ENCODE measurements at regions not wholly inside any gene's neighbourhood (a gene's known extent, or its start where the extent isn't known, plus 50 kb on each side); places are given as distances from the start of the nearest gene placed in this dataset.
A peak's percentile ranks its signal among the peaks of the same experiment; 100 is the strongest.
"Not testable (repeated sequence)": the region's sequence is repeated elsewhere in the genome, so short reads cannot be mapped to it uniquely, and the experiment has no call there.

DNA sequence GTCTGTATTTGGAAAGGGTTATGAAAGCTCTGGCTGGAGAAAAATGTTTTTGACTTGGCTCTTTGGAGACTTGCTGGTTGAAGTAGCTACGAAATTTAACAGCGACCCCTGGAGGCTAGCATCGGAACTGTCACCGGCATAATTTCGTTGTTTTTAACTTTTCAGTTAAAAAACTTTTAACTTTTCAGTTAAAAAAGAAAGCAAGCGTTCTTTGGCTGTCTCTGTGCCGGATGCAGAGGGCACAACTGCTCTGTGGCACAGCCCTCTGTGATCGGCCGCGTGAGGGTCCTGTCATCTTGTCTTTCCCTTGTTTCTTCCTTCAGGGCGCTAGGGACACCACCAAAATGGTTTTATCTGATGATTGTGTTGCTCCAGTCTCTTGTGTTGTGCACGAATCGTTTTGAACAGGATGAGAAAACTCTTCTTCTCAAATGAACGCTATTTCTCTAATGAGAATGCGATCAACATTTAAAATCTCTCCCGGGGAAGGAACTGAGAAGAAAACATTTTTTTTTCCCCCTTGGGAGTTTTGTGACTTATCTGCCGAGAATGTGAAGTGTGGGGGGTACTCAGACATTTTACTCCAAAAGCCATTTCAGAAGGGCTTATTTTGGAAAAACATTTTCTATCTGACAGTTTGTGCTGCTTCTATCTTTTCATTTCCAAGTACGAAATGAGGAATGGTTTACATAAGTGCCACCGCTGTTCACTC is 57.1 kb downstream of the ADCYAP1 start:
- TF ChIP-seq CTCF (IDR thresholded peaks at IDR 0.05; ENCODE audit: unreplicated experiment): peak; percentile 93
- no peak for DNase-seq (ENCODE audit: low spot score, unreplicated experiment)
- peaks cover 26% of the 10 kb centered on the region for H3K27me3 Mint-ChIP-seq
- H3K9me3 Mint-ChIP-seq (ENCODE audit: low read depth): peaks cover 10% of the 10 kb centered on the region
- H3K4me3 Mint-ChIP-seq (ENCODE audit: low read depth): no peak overlapping the region
- no peak overlapping the region for H3K27ac Mint-ChIP-seq
- no peaks in the 10 kb centered on the region for H3K4me1 Mint-ChIP-seq (ENCODE audit: low read depth)
- H3K36me3 Mint-ChIP-seq (ENCODE audit: insufficient read depth): peaks cover 1% of the 10 kb centered on the region

DNA sequence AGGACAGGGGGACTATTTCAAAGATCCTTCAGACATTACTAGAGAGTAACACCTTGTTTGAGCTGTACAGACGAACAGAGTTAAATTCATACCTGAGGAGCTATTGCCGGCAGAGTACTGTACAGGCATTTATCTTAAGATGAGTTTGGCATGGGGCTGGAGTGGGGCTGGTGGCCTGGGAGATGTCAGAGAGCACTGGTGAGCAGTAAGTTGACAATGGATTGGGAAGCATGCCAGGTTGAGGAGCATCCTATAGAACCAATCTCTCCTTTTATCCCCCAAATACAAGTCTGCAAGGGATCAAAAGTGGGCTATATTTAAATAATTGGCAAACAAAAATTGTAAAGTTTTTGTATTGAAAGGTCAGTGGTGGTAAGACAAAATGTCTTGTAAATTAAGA is 58.6 kb downstream of the ADCYAP1 start:
- Mint-ChIP-seq H3K36me3 (ENCODE audit: insufficient read depth) (peaks cover 2% of the 10 kb centered on the region), H3K4me1 (ENCODE audit: low read depth) (no peaks in the 10 kb centered on the region), H3K4me3 (ENCODE audit: low read depth) (no peak overlapping the region), H3K27me3 (peaks cover 24% of the 10 kb centered on the region), H3K9me3 (ENCODE audit: low read depth) (peaks cover 17% of the 10 kb centered on the region), H3K27ac (no peak overlapping the region)
- DNase-seq (ENCODE audit: low spot score, unreplicated experiment): no peak
- no peak for TF ChIP-seq CTCF (IDR thresholded peaks at IDR 0.05; ENCODE audit: unreplicated experiment)

DNA sequence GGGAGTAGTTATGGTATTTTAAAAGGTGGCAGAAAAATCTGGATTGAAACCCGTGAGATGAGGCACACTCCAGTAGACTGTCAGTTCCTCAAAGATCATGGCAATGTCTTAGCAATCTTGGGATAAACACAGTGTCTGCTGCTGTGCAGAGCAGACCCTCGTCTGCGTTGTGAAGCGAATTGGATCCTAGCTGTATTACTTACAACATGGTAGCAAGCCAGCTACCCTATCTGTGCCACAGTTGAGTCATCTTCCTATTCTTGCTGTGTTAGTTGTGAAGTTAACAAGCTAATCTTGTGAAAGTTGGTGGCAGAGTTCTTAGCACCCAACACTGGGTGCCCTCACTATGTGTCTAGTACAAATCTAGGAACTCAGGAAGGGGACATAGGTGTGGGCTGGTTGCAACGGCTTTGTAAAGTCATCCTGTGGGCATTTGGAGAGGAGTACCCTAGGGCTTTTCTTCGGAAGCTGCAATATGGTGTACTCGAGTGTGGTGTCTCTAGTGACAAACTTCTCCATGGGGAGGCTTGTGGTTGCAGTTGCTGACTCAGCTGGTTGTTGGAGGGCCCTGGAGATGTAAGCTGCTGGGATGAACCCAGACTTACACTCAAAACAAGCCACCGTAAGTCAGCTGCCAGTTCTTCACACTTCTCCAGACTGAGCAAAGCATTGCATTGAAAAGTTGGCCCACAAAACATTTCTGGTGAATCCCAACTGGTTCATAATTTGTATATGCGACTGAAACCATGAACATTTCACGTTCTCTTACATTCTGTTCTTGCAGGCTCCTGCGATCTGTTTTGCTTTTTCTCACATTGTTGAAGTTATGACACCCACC is 61.5 kb downstream of the ADCYAP1 start:
- no peak for TF ChIP-seq CTCF (IDR thresholded peaks at IDR 0.05; ENCODE audit: unreplicated experiment)
- Mint-ChIP-seq H3K36me3 (ENCODE audit: insufficient read depth) (peaks cover 4% of the 10 kb centered on the region), H3K27ac (no peak overlapping the region), H3K4me1 (ENCODE audit: low read depth) (no peaks in the 10 kb centered on the region), H3K27me3 (peaks cover 15% of the 10 kb centered on the region), H3K9me3 (ENCODE audit: low read depth) (peaks cover 34% of the 10 kb centered on the region), H3K4me3 (ENCODE audit: low read depth) (no peak overlapping the region)
- no peak for DNase-seq (ENCODE audit: low spot score, unreplicated experiment)

DNA sequence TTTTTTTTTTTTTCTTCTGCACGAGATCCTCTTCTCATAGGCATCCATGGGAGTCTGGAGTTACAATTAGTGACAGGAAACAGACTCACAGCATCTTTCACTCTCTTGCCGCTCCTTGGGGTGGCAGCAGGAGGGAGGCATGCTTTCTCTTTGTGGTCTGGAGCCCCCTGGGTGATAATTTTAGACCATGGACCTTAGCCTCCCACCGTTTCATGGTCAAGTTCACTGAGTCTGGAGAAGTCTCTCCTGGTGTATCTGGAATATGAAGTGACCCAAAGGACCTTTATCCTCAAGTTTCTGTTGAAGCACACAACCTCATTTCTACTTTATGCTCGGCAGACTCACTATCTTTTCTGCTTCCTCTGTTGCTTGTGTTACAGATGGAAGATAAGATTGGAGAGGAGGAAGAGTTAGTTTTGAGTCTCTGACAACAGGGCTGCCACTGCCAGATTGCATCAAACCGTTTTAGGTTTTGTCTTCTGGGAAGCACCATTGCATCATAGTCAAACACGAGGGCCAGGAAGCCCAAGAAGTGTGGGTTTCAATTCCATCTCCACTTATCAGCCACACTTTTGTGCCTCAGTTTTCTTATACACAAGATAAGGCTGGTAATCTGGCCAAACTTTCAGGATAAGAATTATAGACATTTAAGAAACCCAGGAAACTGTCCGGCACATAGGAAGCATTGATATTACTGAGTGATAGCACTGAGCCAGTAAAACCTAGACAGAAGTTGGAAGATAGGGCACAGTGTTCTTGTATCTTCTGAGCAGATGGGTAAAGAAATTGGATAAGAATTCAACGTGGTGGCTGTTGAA is 62.3 kb downstream of the ADCYAP1 start:
- Mint-ChIP-seq H3K36me3 (ENCODE audit: insufficient read depth) (peaks cover 4% of the 10 kb centered on the region), H3K9me3 (ENCODE audit: low read depth) (peaks cover 34% of the 10 kb centered on the region), H3K4me1 (ENCODE audit: low read depth) (no peaks in the 10 kb centered on the region), H3K27ac (no peak overlapping the region), H3K27me3 (peaks cover 11% of the 10 kb centered on the region), H3K4me3 (ENCODE audit: low read depth) (no peak overlapping the region)
- no peak for TF ChIP-seq CTCF (IDR thresholded peaks at IDR 0.05; ENCODE audit: unreplicated experiment)
- no peak for DNase-seq (ENCODE audit: low spot score, unreplicated experiment)

DNA sequence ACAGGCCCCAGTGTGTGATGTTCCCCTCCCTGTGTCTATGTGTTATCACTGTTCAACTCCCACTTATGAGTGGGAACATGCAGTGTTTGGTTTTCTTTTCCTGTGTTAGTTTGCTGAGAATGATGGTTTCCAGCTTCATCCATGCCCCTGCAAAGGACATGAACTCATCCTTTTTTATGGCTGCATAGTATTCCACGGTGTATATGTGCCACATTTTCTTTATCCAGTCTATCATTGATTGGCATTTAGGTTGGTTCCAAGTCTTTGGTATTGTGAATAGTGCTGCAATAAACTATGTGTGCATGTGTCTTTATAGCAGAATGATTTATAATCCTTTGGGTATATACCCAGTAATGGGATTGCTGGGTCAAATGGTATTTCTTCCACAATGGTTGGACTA is 64.2 kb downstream of the ADCYAP1 start:
- not testable (repeated sequence) for DNase-seq (ENCODE audit: low spot score, unreplicated experiment); H3K27ac Mint-ChIP-seq; H3K4me3 Mint-ChIP-seq (ENCODE audit: low read depth); H3K36me3 Mint-ChIP-seq (ENCODE audit: insufficient read depth); H3K4me1 Mint-ChIP-seq (ENCODE audit: low read depth); H3K27me3 Mint-ChIP-seq
- peaks cover 34% of the 10 kb centered on the region for H3K9me3 Mint-ChIP-seq (ENCODE audit: low read depth)

DNA sequence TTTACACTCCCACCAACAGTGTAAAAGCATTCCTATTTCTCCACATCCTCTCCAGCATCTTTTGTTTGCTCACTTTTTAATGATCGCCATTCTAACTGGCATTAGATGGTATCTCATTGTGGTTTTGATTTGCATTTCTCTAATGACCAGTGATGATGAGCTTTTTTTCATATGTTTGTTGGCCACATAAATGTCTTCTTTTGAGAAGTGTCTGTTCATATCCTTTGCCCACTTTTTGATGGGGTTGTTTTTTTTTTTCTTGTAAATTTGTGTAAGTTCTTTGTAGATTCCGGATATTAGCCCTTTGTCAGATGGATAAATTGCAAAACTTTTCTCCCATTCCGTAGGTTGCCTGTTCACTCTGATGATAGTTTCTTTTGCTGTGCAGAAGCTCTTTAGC is 64.6 kb downstream of the ADCYAP1 start:
- H3K9me3 Mint-ChIP-seq (ENCODE audit: low read depth): peaks cover 34% of the 10 kb centered on the region
- H3K27ac Mint-ChIP-seq; H3K4me3 Mint-ChIP-seq (ENCODE audit: low read depth); DNase-seq (ENCODE audit: low spot score, unreplicated experiment); H3K27me3 Mint-ChIP-seq; H3K36me3 Mint-ChIP-seq (ENCODE audit: insufficient read depth); H3K4me1 Mint-ChIP-seq (ENCODE audit: low read depth): not testable (repeated sequence)

- not testable (repeated sequence) for H3K4me3 Mint-ChIP-seq (ENCODE audit: low read depth); DNase-seq (ENCODE audit: low spot score, unreplicated experiment); H3K4me1 Mint-ChIP-seq (ENCODE audit: low read depth); H3K27me3 Mint-ChIP-seq; H3K27ac Mint-ChIP-seq
- peaks cover 23% of the 10 kb centered on the region for H3K36me3 Mint-ChIP-seq (ENCODE audit: insufficient read depth)
- peaks cover 33% of the 10 kb centered on the region for H3K9me3 Mint-ChIP-seq (ENCODE audit: low read depth)
Observed at GRCh38 chr18:974606-975005, 69.9 kb downstream of the ADCYAP1 start.

- H3K36me3 Mint-ChIP-seq (ENCODE audit: insufficient read depth): peaks cover 23% of the 10 kb centered on the region
- DNase-seq (ENCODE audit: low spot score, unreplicated experiment); H3K27me3 Mint-ChIP-seq; H3K4me1 Mint-ChIP-seq (ENCODE audit: low read depth): not testable (repeated sequence)
- peak overlapping the region; percentile 92 for H3K4me3 Mint-ChIP-seq (ENCODE audit: low read depth)
- peaks cover 23% of the 10 kb centered on the region for H3K9me3 Mint-ChIP-seq (ENCODE audit: low read depth)
- peak overlapping the region; percentile 95 for H3K27ac Mint-ChIP-seq
Observed at GRCh38 chr18:976393-977128, 71.9 kb downstream of the ADCYAP1 start.
